SK-N-MC (cell line): ENCODE measurements at regions not wholly inside any gene's neighbourhood (a gene's known extent, or its start where the extent isn't known, plus 50 kb on each side); places are given as distances from the start of the nearest gene placed in this dataset.
A peak's percentile ranks its signal among the peaks of the same experiment; 100 is the strongest.

Source experiments
- DNase-seq: peaks from one replicate; pipeline ENCODE4 v3.0.0-alpha.2; 2011; ENCODE audit warnings: low read depth, low spot score
- H3K27ac ChIP-seq: fragments of 200-600 bp; sonication (generic); 2 replicates; pipeline ENCODE4 v1.5.1; 2016; ENCODE audit warnings: mixed run types
- H3K36me3 ChIP-seq: fragments of 200-600 bp; sonication (generic); 2 replicates; pipeline ENCODE4 v1.6.1; 2017; ENCODE audit warnings: antibody characterized with exemption, low read length, mixed read lengths; ENCODE audit not compliant: insufficient read depth
- H3K4me3 ChIP-seq: fragments of 200-600 bp; sonication (generic); 2 replicates; pipeline ENCODE4 v1.5.1; 2016
- H3K9ac ChIP-seq: fragments of 200-600 bp; sonication (generic); 2 replicates; pipeline ENCODE4 v1.8.0; 2017; ENCODE audit warnings: mixed run types, mixed read lengths; ENCODE audit not compliant: insufficient read length
- H3K9me3 ChIP-seq: fragments of 200-600 bp; sonication (generic); 2 replicates; pipeline ENCODE4 v1.6.1; 2017; ENCODE audit warnings: low read depth, mild to moderate bottlenecking, antibody characterized with exemption, low read length, moderate library complexity, mixed read lengths
- EZH2 ChIP-seq: fragments of 200-600 bp; sonication (generic); IDR thresholded peaks from one replicate; pipeline ENCODE4 v1.6.1; 2017; ENCODE audit warnings: antibody characterized with exemption
- FOXP2 ChIP-seq: optimal IDR thresholded peaks from 2 replicates; pipeline ENCODE3; 2011; ENCODE audit warnings: mild to moderate bottlenecking, moderate library complexity; ENCODE audit not compliant: insufficient read depth; ENCODE audit errors: extremely low read length, control extremely low read depth
- POLR2AphosphoS5 ChIP-seq: IDR thresholded peaks from 2 replicates; pipeline ENCODE4 v1.6.1; 2012; ENCODE audit warnings: mild to moderate bottlenecking, low read depth, low read length, borderline replicate concordance

- H3K27ac ChIP-seq: no peak overlapping the region
- no peaks in the 10 kb centered on the region for H3K36me3 ChIP-seq
- TF ChIP-seq POLR2AphosphoS5 (no peak), FOXP2 (no peak), EZH2 (no peak)
- H3K9ac ChIP-seq: no peak overlapping the region
- DNase-seq: no peak
- peaks cover 4% of the 10 kb centered on the region; the same call in 1 of the 2 replicates for H3K9me3 ChIP-seq
- no peak overlapping the region for H3K4me3 ChIP-seq
Observed at GRCh38 chr3:106714400-106714799, 662.8 kb upstream of the CCDC54 start.

GRCh38 chr3:106715286-106715685, 662.0 kb upstream of the CCDC54 start:
- peaks cover 4% of the 10 kb centered on the region; the same call in 1 of the 2 replicates for H3K9me3 ChIP-seq
- H3K4me3 ChIP-seq: no peak overlapping the region
- no peaks in the 10 kb centered on the region for H3K36me3 ChIP-seq
- TF ChIP-seq FOXP2: no peak
- TF ChIP-seq EZH2: no peak
- TF ChIP-seq POLR2AphosphoS5: no peak
- H3K27ac ChIP-seq: no peak overlapping the region
- H3K9ac ChIP-seq: no peak overlapping the region
- no peak for DNase-seq

- H3K9ac ChIP-seq: no peak overlapping the region
- H3K4me3 ChIP-seq: peak overlapping the region; percentile 38
- TF ChIP-seq EZH2 (no peak), POLR2AphosphoS5 (peak; percentile 64; the same call in 1 of the 2 replicates)
- H3K36me3 ChIP-seq: no peaks in the 10 kb centered on the region
- peak overlapping the region; percentile 84 for H3K27ac ChIP-seq
- DNase-seq: peak; percentile 87
- peaks cover 4% of the 10 kb centered on the region; the same call in 1 of the 2 replicates for H3K9me3 ChIP-seq
Observed at GRCh38 chr3:106717178-106717780, 660.0 kb upstream of the CCDC54 start.

DNA sequence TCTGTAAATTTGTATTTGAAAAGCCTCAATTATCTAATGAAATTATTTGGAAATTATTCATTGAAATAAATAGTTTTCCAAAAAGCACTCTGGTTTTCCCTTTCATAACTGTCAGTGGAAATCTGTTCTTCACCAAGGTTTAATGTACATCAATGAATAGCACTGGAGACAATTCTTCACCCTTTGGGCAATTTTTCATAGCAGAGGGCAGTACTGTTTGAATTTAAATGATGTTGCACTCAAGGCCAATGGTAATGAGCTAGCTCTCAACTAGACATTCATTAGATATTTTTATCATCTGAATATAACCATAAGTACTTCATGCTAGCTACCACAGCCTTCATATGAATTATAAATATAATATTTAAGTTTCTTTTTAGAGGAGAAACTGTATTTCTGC, 658.2 kb upstream of the CCDC54 start:
- Histone ChIP-seq H3K4me3 (0 out of 2 replicates have a peak overlapping the region, but pooled peaks have one; percentile 5), H3K9me3 (peaks cover 4% of the 10 kb centered on the region; the same call in 1 of the 2 replicates), H3K9ac (peak overlapping the region; percentile 30), H3K36me3 (no peaks in the 10 kb centered on the region), H3K27ac (peak overlapping the region; percentile 84)
- TF ChIP-seq POLR2AphosphoS5 (no peak; the same call in 1 of the 2 replicates), EZH2 (no peak), FOXP2 (no peak)
- no peak for DNase-seq

- Histone ChIP-seq H3K27ac (0 out of 2 replicates have a peak overlapping the region, but pooled peaks have one; percentile 84), H3K9ac (no peak overlapping the region), H3K36me3 (no peaks in the 10 kb centered on the region), H3K4me3 (no peak overlapping the region), H3K9me3 (peaks cover 3% of the 10 kb centered on the region; the same call in 1 of the 2 replicates)
- DNase-seq: no peak
- TF ChIP-seq FOXP2 (no peak), EZH2 (no peak), POLR2AphosphoS5 (no peak)
Observed at GRCh38 chr3:106719583-106719982, 657.7 kb upstream of the CCDC54 start.

DNA sequence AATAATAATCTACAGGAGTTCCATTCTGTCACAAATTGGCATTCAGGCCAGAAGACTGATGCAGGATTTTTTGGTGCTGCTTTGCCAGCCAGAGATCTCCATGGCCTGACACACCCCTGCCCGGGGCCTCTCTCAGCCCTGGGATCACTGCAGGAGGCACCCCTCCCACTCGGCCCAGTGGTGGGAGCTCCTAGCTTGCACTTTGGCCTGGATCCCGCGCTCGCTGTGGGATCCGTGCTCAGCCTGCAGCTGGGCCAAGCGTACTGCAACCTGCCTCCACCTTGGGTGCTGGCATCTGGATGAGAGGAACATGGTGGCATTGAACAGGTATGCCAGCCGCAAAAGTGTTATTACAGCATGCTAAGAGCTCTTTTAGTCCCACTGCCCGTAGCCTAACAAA, 656.7 kb upstream of the CCDC54 start:
- no peak overlapping the region for H3K9ac ChIP-seq
- TF ChIP-seq POLR2AphosphoS5 (no peak), EZH2 (no peak), FOXP2 (no peak)
- no peak overlapping the region for H3K27ac ChIP-seq
- no peaks in the 10 kb centered on the region for H3K36me3 ChIP-seq
- no peak overlapping the region for H3K4me3 ChIP-seq
- no peaks in the 10 kb centered on the region; the same call in 1 of the 2 replicates for H3K9me3 ChIP-seq
- DNase-seq: no peak

DNA sequence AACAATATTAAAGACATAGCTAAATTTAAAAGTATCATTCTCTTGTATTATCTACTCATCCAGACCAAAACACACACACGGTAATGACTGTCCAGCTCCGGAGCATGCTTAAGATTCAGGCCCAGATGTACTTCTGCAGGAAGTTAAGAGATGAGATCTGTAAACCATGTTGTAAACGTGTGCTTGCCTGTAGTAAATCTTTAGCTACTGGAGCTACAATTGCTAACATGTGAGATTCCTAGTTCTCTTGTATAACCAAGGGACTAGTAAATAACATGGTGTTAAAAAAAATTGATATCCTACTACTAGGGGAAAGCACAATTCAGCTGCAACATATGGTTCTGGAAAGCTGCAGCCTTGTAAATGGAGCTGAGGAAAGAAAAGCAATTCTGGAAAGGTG, 651.7 kb upstream of the CCDC54 start:
- Histone ChIP-seq H3K36me3 (no peaks in the 10 kb centered on the region), H3K27ac (no peak overlapping the region), H3K9me3 (no peaks in the 10 kb centered on the region; the same call in 1 of the 2 replicates), H3K9ac (no peak overlapping the region), H3K4me3 (no peak overlapping the region)
- DNase-seq: no peak
- TF ChIP-seq FOXP2: no peak
- no peak for TF ChIP-seq EZH2
- no peak for TF ChIP-seq POLR2AphosphoS5

DNA sequence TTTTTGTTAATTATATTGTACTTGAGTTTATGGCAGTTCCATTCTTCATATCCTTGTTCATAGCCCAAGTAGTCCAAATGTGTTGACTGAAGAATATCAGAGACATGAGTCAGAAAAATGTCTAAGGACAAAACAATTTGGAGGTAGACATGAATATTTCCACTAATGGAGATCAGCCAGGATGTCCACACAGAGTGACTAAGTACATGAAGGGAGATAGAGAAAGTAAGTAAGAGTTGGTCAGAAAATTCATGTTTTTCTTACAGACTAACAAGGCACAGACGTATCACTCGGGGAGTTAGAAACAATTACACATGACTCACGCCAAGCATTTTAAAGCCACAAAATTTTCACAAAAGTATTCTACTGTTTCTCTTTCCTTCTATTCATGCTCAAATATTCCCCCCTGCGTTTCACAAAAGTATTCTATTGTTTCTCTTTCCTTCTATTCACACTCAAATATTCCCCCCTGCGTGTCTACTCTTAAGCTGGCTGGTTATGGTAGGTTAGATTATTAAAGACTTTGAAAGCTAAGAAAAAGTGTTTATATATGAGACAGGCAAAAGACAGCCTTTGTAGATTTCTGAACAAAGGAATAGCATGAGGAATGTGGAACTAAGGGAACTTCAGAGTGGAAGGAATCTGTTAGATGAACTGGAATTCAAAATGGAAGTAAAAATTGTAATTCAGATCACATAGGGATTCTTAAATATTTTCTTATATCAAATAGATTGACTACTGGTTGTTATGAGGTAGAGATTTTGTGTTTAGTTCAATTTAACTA, 648.7 kb upstream of the CCDC54 start:
- no peak overlapping the region for H3K4me3 ChIP-seq
- no peak for DNase-seq
- H3K36me3 ChIP-seq: no peaks in the 10 kb centered on the region
- H3K9me3 ChIP-seq: no peaks in the 10 kb centered on the region
- TF ChIP-seq FOXP2 (no peak), EZH2 (no peak), POLR2AphosphoS5 (no peak)
- H3K27ac ChIP-seq: no peak overlapping the region
- H3K9ac ChIP-seq: no peak overlapping the region
